Panc1 (cell line): ENCODE measurements at regions not wholly inside any gene's neighbourhood (a gene's known extent, or its start where the extent isn't known, plus 50 kb on each side); places are given as distances from the start of the nearest gene placed in this dataset.

ENCODE experiments used
- ATAC-seq: fragments of 200-7000 bp; cut with Tn5 transposase; 2 replicates; pipeline ENCODE4 v1.9.1; 2020; ENCODE audit warnings: mild to moderate bottlenecking, moderate library complexity
- BruUV-seq: library from RNA; stranded (reverse); fragments of 400-500 nt; replicated peaks from 2 replicates; lab custom pipeline; 2021; lab: Mats Ljungman, UMichigan
- CTCF ChIA-PET: fragments of 300-600 bp; sonication (Branson Sonifier 250); formaldehyde crosslinking; loops from one replicate; lab custom pipeline; 2022; ENCODE audit warnings: antibody characterized with exemption; lab: Charles Lee
- POLR2A ChIA-PET: fragments of 300-600 bp; sonication (Branson Sonifier 250); formaldehyde crosslinking; loops from one replicate; lab custom pipeline; 2022; ENCODE audit warnings: antibody characterized with exemption; lab: Charles Lee
- DNase-seq: peaks from one replicate; pipeline ENCODE4 v3.0.0-alpha.2; 2010; ENCODE audit warnings: low read depth, low spot score
- H3K27ac ChIP-seq: 2 replicates; pipeline ENCODE4 v1.5.1; 2011; ENCODE audit warnings: mild to moderate bottlenecking, low read length, inconsistent platforms
- H3K27me3 ChIP-seq: fragments of 200-500 bp; sonication (Bioruptor generic); 2 replicates; pipeline ENCODE4 v1.6.0; 2014; ENCODE audit warnings: low read length, inconsistent platforms; ENCODE audit not compliant: control insufficient read depth, insufficient read depth
- H3K36me3 ChIP-seq: fragments of 200-500 bp; sonication (Bioruptor generic); 2 replicates; pipeline ENCODE4 v1.5.1; 2014; ENCODE audit warnings: inconsistent platforms, mild to moderate bottlenecking, low read length, moderate library complexity; ENCODE audit not compliant: control insufficient read depth, insufficient read depth
- H3K4me1 ChIP-seq: 2 replicates; pipeline ENCODE4 v1.5.1; 2011; ENCODE audit warnings: inconsistent platforms, mild to moderate bottlenecking, low read length, moderate library complexity; ENCODE audit not compliant: control insufficient read depth, insufficient read depth
- H3K4me3 ChIP-seq, 2 experiments: 2 replicates each; pipeline ENCODE4 v1.5.1; 2011 to 2012; ENCODE audit warnings: low read depth in 2 of 2, low read length in 2 of 2, mild to moderate bottlenecking in 2 of 2, inconsistent platforms in 1 of 2, moderate library complexity in 1 of 2
- H3K9me3 ChIP-seq: fragments of 200-500 bp; sonication (Bioruptor generic); 2 replicates; pipeline ENCODE4 v1.5.1; 2014; ENCODE audit warnings: low read depth, mild to moderate bottlenecking, inconsistent platforms, low read length, moderate library complexity; ENCODE audit not compliant: control insufficient read depth, insufficient read depth
- CTCF ChIP-seq: fragments of 450-650 bp; IDR thresholded peaks from 2 replicates; pipeline ENCODE4 v1.5.1; 2017; ENCODE audit warnings: mild to moderate bottlenecking
- POLR2AphosphoS5 ChIP-seq: IDR thresholded peaks from 2 replicates; pipeline ENCODE4 v1.6.1; 2012; ENCODE audit warnings: mild to moderate bottlenecking, low read depth, low read length, moderate library complexity
- REST ChIP-seq, 2 experiments: IDR thresholded peaks; 2 replicates each; pipeline ENCODE4 v1.6.1; 2011 to 2012; ENCODE audit warnings: low read depth in 2 of 2, control low read depth in 1 of 2, low read length in 1 of 2, mild to moderate bottlenecking in 1 of 2, moderate library complexity in 1 of 2; ENCODE audit not compliant: insufficient read depth in 1 of 2
- SIN3A ChIP-seq: IDR thresholded peaks from 2 replicates; pipeline ENCODE4 v1.6.1; 2012; ENCODE audit warnings: low read depth, mild to moderate bottlenecking, low read length, moderate library complexity, borderline replicate concordance; ENCODE audit not compliant: insufficient read depth
- TCF7L2 ChIP-seq: IDR thresholded peaks from 2 replicates; pipeline ENCODE4 v1.6.1; 2011; ENCODE audit warnings: mild to moderate bottlenecking, low read depth, low read length, inconsistent platforms
- in situ Hi-C: cut with HindIII; loops from 2 replicates; pipeline ENCODE4 v1.10.0; 2016; ENCODE audit warnings: low sequenced_read_pairs, low pct_unique_long_range_greater_than_20kb
- intact Hi-C: fragments of 100-400 bp; cut with micrococcal nuclease; formaldehyde crosslinking; loops from one replicate; pipeline ENCODE4 v1.10.0; 2022; ENCODE audit not compliant: unreplicated experiment

GRCh38 chr17:65466547-65466946 is 94.9 kb downstream of the AXIN2 start:
- no TSS peak for BruUV-seq
- Histone ChIP-seq H3K4me1 (no peaks in the 10 kb centered on the region), H3K36me3 (no peaks in the 10 kb centered on the region), H3K9me3 (no peaks in the 10 kb centered on the region), H3K27me3 (no peaks in the 10 kb centered on the region), H3K4me3 (no peak overlapping the region), H3K27ac (no peak overlapping the region)
- TF ChIP-seq REST (IDR thresholded peaks at IDR 0.05; ENCODE audit: insufficient read depth in 1 of 2, low read depth in 2 of 2, low read length in 1 of 2), result no peak
- no peak for TF ChIP-seq POLR2AphosphoS5
- TF ChIP-seq SIN3A, result no peak
- no peak for TF ChIP-seq CTCF
- no peak for TF ChIP-seq TCF7L2
- in situ Hi-C loops (no loop called here), intact Hi-C loops (no loop called here)
- ChIA-PET CTCF (no interaction called here), POLR2A (no interaction called here)
- DNase-seq (no peak), ATAC-seq (no peak)

- Histone ChIP-seq H3K4me3 (no peak overlapping the region), H3K27ac (no peak overlapping the region), H3K27me3 (no peaks in the 10 kb centered on the region), H3K9me3 (no peaks in the 10 kb centered on the region), H3K4me1 (no peaks in the 10 kb centered on the region), H3K36me3 (no peaks in the 10 kb centered on the region)
- ChIA-PET CTCF (no interaction called here), POLR2A (no interaction called here)
- in situ Hi-C loops (no loop called here), intact Hi-C loops (no loop called here)
- no peak for DNase-seq
- no TSS peak for BruUV-seq
- ATAC-seq, result no peak
- no peak for TF ChIP-seq REST (IDR thresholded peaks at IDR 0.05; ENCODE audit: insufficient read depth in 1 of 2, low read depth in 2 of 2, low read length in 1 of 2)
- TF ChIP-seq POLR2AphosphoS5, result no peak
- TF ChIP-seq TCF7L2, result no peak
- no peak for TF ChIP-seq CTCF
- TF ChIP-seq SIN3A, result no peak
Measured at GRCh38 chr17:65463242-65463641, 98.2 kb downstream of the AXIN2 start.
